OCI-LY7 (cell line): ENCODE measurements at regions not wholly inside any gene's neighbourhood (a gene's known extent, or its start where the extent isn't known, plus 50 kb on each side); places are given as distances from the start of the nearest gene placed in this dataset.

ENCODE experiments used
- BruUV-seq: library from RNA; stranded (reverse); fragments of 400-500 nt; replicated peaks from 2 replicates; lab custom pipeline; 2021; lab: Mats Ljungman, UMichigan
- CTCF ChIA-PET: fragments of 300-600 bp; sonication (Branson Sonifier 250); formaldehyde crosslinking; loops from one replicate; lab custom pipeline; 2022; ENCODE audit warnings: antibody characterized with exemption; ENCODE audit not compliant: unreplicated experiment; lab: Charles Lee
- POLR2A ChIA-PET: fragments of 300-600 bp; sonication (Branson Sonifier 250); formaldehyde crosslinking; loops from one replicate; lab custom pipeline; 2022; ENCODE audit warnings: antibody characterized with exemption; lab: Charles Lee
- DNase-seq: peaks from one replicate; pipeline ENCODE4 v3.0.0-alpha.2; 2015; ENCODE audit warnings: low spot score
- H2AFZ ChIP-seq: fragments of 200-600 bp; sonication (generic), shearing (Covaris generic); 2 replicates; pipeline ENCODE4 v1.6.1; 2014; ENCODE audit warnings: mild to moderate bottlenecking, antibody characterized with exemption, low read length, moderate library complexity
- H3K27ac ChIP-seq: fragments of 200-600 bp; sonication (generic); 2 replicates; pipeline ENCODE4 v1.5.1; 2014; ENCODE audit warnings: mixed run types, low read depth, mild to moderate bottlenecking, moderate library complexity, low read length, inconsistent platforms; ENCODE audit not compliant: poor library complexity, severe bottlenecking
- H3K36me3 ChIP-seq: fragments of 200-600 bp; sonication (generic); 2 replicates; pipeline ENCODE4 v1.6.1; 2014; ENCODE audit warnings: mild to moderate bottlenecking, antibody characterized with exemption, low read length, moderate library complexity, mixed read lengths; ENCODE audit not compliant: insufficient read depth
- H3K4me1 ChIP-seq: fragments of 200-600 bp; sonication (generic); 2 replicates; pipeline ENCODE4 v1.5.1; 2014; ENCODE audit warnings: mild to moderate bottlenecking, low read length; ENCODE audit not compliant: insufficient read depth, poor library complexity, severe bottlenecking
- H3K4me2 ChIP-seq: fragments of 200-600 bp; sonication (generic); 2 replicates; pipeline ENCODE4 v1.6.1; 2014; ENCODE audit warnings: mild to moderate bottlenecking, low read length
- H3K4me3 ChIP-seq: fragments of 200-600 bp; sonication (generic); 2 replicates; pipeline ENCODE4 v1.5.1; 2014; ENCODE audit warnings: mild to moderate bottlenecking, low read depth, low read length; ENCODE audit not compliant: poor library complexity, severe bottlenecking
- H3K79me2 ChIP-seq: fragments of 200-600 bp; sonication (generic); 2 replicates; pipeline ENCODE4 v1.6.1; 2016; ENCODE audit warnings: low read depth, mild to moderate bottlenecking, low read length, moderate library complexity, mixed read lengths; ENCODE audit not compliant: insufficient read depth
- H3K9me2 ChIP-seq: fragments of 200-600 bp; sonication (generic); 2 replicates; pipeline ENCODE4 v1.6.1; 2016; ENCODE audit warnings: mild to moderate bottlenecking, low read length, mixed read lengths; ENCODE audit not compliant: insufficient read depth
- H3K9me3 ChIP-seq: fragments of 200-600 bp; sonication (generic); 2 replicates; pipeline ENCODE4 v1.6.1; 2014; ENCODE audit warnings: mild to moderate bottlenecking, mixed run types, low read length, mixed read lengths
- H4K20me1 ChIP-seq: fragments of 200-600 bp; sonication (generic); 2 replicates; pipeline ENCODE4 v1.6.1; 2014; ENCODE audit warnings: mild to moderate bottlenecking, antibody characterized with exemption, low read length, moderate library complexity, mixed read lengths; ENCODE audit not compliant: insufficient read depth
- EZH2phosphoT487 ChIP-seq: fragments of 200-600 bp; sonication (generic); IDR thresholded peaks from 2 replicates; pipeline ENCODE4 v1.6.1; 2018; ENCODE audit warnings: low read depth, borderline replicate concordance, mild to moderate bottlenecking, mixed run types, antibody characterized with exemption, low read length, moderate library complexity, mixed read lengths
- intact Hi-C: fragments of 100-400 bp; cut with micrococcal nuclease; formaldehyde crosslinking; loops from one replicate; pipeline ENCODE4 v1.10.0; 2022; ENCODE audit not compliant: unreplicated experiment
- TF ChIP-seq, protein P1 (sequence below): fragments of 200-600 bp; sonication (generic); conservative IDR thresholded peaks from 2 replicates; pipeline ENCODE4 v1.5.1; 2014; ENCODE audit warnings: mild to moderate bottlenecking, antibody characterized with exemption, low read length, moderate library complexity, mixed read lengths

DNA sequence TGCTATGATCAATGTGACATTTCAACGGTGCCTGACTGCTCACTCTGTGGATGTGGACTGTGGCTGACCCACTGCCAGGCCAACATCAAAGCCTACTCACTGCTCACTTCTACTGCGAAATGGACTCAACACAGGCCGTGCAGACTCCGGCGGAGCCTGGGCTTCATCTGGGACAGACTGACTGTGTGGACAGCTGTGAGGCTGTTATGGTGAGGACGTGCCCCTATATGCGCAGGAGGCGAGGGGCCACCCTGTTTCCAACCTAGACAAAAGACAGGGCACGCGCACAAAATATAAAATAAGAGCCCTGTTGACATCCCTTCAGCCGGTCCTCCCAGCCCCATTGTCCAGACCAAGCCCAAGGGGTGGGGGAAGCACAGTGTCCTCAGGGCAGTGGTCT lies 514.4 kb upstream of the RAB6C start:
- POLR2A ChIA-PET, result no interaction called here
- Histone ChIP-seq H2AFZ (no peak overlapping the region), H3K4me3 (no peak overlapping the region), H3K79me2 (no peaks in the 10 kb centered on the region), H3K4me1 (no peaks in the 10 kb centered on the region), H4K20me1 (no peaks in the 10 kb centered on the region), H3K36me3 (no peaks in the 10 kb centered on the region), H3K4me2 (no peak overlapping the region), H3K27ac (no peak overlapping the region), H3K9me2 (no peaks in the 10 kb centered on the region), H3K9me3 (no peaks in the 10 kb centered on the region)
- DNase-seq, result no peak
- CTCF ChIA-PET, result no interaction called here
- no peak for TF ChIP-seq EZH2phosphoT487
- TF ChIP-seq, protein P1, sequence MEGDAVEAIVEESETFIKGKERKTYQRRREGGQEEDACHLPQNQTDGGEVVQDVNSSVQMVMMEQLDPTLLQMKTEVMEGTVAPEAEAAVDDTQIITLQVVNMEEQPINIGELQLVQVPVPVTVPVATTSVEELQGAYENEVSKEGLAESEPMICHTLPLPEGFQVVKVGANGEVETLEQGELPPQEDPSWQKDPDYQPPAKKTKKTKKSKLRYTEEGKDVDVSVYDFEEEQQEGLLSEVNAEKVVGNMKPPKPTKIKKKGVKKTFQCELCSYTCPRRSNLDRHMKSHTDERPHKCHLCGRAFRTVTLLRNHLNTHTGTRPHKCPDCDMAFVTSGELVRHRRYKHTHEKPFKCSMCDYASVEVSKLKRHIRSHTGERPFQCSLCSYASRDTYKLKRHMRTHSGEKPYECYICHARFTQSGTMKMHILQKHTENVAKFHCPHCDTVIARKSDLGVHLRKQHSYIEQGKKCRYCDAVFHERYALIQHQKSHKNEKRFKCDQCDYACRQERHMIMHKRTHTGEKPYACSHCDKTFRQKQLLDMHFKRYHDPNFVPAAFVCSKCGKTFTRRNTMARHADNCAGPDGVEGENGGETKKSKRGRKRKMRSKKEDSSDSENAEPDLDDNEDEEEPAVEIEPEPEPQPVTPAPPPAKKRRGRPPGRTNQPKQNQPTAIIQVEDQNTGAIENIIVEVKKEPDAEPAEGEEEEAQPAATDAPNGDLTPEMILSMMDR, result no peak
- intact Hi-C loops, result no loop called here
- no TSS peak for BruUV-seq

DNA sequence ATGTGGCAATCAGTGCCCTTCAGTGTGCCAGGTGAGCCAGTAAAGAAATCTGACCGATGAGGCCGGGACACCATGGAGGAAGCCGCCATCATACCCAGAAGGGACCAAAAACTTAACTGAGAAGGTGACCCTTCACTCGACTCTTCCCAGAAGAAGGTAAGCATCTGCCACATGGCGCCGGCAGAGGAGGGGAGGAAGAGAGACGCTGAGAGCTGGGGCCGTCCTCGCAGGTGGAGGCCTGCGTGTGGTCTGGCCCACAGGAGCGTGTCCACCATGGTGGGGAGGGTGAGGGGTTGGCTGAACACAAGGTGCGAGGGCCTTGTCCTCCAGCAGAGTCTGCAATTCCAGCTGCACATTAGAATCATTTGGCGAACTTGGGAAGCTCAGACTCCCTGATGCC lies 513.1 kb upstream of the RAB6C start:
- no peak overlapping the region for H3K4me3 ChIP-seq
- TF ChIP-seq, protein P1, result no peak
- no peak for TF ChIP-seq EZH2phosphoT487

DNA sequence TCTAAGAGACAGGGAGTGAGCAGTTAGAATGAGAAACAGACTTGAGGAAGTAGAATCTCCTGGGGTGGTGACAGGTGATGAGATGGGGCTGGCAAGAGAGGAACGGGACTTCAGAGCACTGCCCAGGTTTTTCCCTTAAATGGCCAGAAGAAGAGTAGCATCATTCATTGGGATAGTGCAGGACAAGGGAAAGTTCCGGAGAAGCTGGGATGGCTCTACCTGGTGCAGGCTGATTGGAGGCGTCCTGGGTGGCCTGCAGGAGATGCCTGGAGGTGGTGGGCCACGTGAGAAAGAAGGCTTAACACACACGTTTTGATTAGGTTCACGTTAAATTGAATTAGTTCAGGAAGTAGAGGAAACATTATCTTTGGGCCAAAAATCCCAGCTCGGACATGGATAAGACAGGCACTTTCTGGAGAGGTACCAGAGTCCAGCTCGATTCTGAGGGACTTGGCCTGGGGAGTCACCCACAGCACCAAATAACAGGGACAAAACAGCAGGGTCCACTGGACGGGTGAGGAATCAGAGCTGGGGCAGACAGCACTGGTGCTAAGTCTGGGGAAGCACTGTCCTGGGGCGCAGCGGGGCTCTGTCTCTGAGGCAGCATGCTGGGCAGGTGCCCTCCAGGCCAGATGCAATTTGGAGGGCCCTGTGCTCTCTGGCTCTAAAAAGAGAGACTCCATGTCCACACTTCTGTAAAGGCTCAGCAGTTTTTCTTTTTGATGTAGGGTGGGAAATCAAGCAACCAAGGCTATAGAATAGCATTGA lies 512.3 kb upstream of the RAB6C start:
- Histone ChIP-seq H3K4me2 (no peak overlapping the region), H3K9me2 (no peaks in the 10 kb centered on the region), H3K36me3 (no peaks in the 10 kb centered on the region), H3K27ac (no peak overlapping the region), H3K4me1 (no peaks in the 10 kb centered on the region), H3K9me3 (no peaks in the 10 kb centered on the region), H3K79me2 (no peaks in the 10 kb centered on the region), H3K4me3 (no peak overlapping the region), H4K20me1 (no peaks in the 10 kb centered on the region), H2AFZ (no peak overlapping the region)
- CTCF ChIA-PET, result interaction anchor here (0.7 kb wide), 1 partner anchor 10 kb away, joined by 4 read pairs; no protein-coding TSS in a partner anchor
- POLR2A ChIA-PET, result no interaction called here
- intact Hi-C loops, result no loop called here
- no TSS peak for BruUV-seq
- TF ChIP-seq, protein P1, result no peak
- no peak for TF ChIP-seq EZH2phosphoT487
- no peak for DNase-seq

More for the DNA sequence above, 513.1 kb upstream of the RAB6C start:
- Histone ChIP-seq H3K36me3 (no peaks in the 10 kb centered on the region), H3K4me1 (no peaks in the 10 kb centered on the region), H2AFZ (no peak overlapping the region), H3K79me2 (no peaks in the 10 kb centered on the region), H3K27ac (no peak overlapping the region), H3K9me3 (no peaks in the 10 kb centered on the region), H4K20me1 (no peaks in the 10 kb centered on the region), H3K9me2 (no peaks in the 10 kb centered on the region), H3K4me2 (no peak overlapping the region)
- no TSS peak for BruUV-seq
- POLR2A ChIA-PET, result no interaction called here
- intact Hi-C loops, result no loop called here
- CTCF ChIA-PET, result no interaction called here
- no peak for DNase-seq
